PC-3 (cell line): ENCODE measurements at regions not wholly inside any gene's neighbourhood (a gene's known extent, or its start where the extent isn't known, plus 50 kb on each side); places are given as distances from the start of the nearest gene placed in this dataset.

Experiments used
- ATAC-seq: fragments of 200-7000 bp; cut with Tn5 transposase; 2 replicates; pipeline ENCODE4 v1.9.1; 2020; ENCODE audit warnings: mild to moderate bottlenecking, moderate library complexity
- BruUV-seq: library from RNA; stranded (reverse); fragments of 400-500 nt; replicated peaks from 2 replicates; lab custom pipeline; 2021; lab: Mats Ljungman, UMichigan
- CTCF ChIA-PET: fragments of 300-600 bp; sonication (Branson Sonifier 250); formaldehyde crosslinking; loops from one replicate; lab custom pipeline; 2022; ENCODE audit warnings: antibody characterized with exemption; lab: Charles Lee
- POLR2A ChIA-PET: fragments of 300-600 bp; sonication (Branson Sonifier 250); formaldehyde crosslinking; loops from one replicate; lab custom pipeline; 2022; ENCODE audit warnings: antibody characterized with exemption; ENCODE audit not compliant: unreplicated experiment; lab: Charles Lee
- DNase-seq: peaks from one replicate; pipeline ENCODE4 v3.0.0-alpha.2; 2015
- H2AFZ ChIP-seq: fragments of 300-600 bp; sonication (generic); 2 replicates; pipeline ENCODE4 v1.6.0; 2016; ENCODE audit warnings: antibody characterized with exemption, low read length
- H3F3A ChIP-seq: fragments of 300-600 bp; sonication (generic); one replicate; pipeline ENCODE4 v1.6.0; 2017; ENCODE audit warnings: antibody characterized with exemption, low read length, control low read depth, mild to moderate bottlenecking; ENCODE audit not compliant: unreplicated experiment
- H3K27ac ChIP-seq: fragments of 300-600 bp; sonication (generic); 2 replicates; pipeline ENCODE4 v1.5.1; 2016; ENCODE audit warnings: mild to moderate bottlenecking, low read length
- H3K27me3 ChIP-seq: fragments of 300-600 bp; sonication (generic); 2 replicates; pipeline ENCODE4 v1.6.1; 2016; ENCODE audit warnings: low read length, mixed read lengths
- H3K36me3 ChIP-seq: fragments of 300-600 bp; sonication (generic); 2 replicates; pipeline ENCODE4 v1.6.1; 2016; ENCODE audit warnings: low read depth, mixed run types, low read length, mixed read lengths
- H3K4me1 ChIP-seq: fragments of 300-600 bp; sonication (generic); 2 replicates; pipeline ENCODE4 v1.5.1; 2016; ENCODE audit warnings: low read length; ENCODE audit not compliant: insufficient read depth
- H3K4me2 ChIP-seq: fragments of 300-600 bp; sonication (generic); 2 replicates; pipeline ENCODE4 v1.6.0; 2016; ENCODE audit warnings: low read length
- H3K4me3 ChIP-seq: fragments of 300-600 bp; sonication (generic); 2 replicates; pipeline ENCODE4 v1.5.1; 2016; ENCODE audit warnings: mild to moderate bottlenecking, low read length, mixed read lengths
- H3K79me2 ChIP-seq: fragments of 300-600 bp; sonication (generic); 2 replicates; pipeline ENCODE4 v1.6.1; 2017; ENCODE audit warnings: low read length, mixed read lengths
- H3K9ac ChIP-seq: fragments of 300-600 bp; sonication (generic); 2 replicates; pipeline ENCODE4 v1.6.0; 2016; ENCODE audit warnings: mild to moderate bottlenecking, low read length
- H3K9me2 ChIP-seq: fragments of 300-600 bp; sonication (generic); replicated peaks from 2 replicates; pipeline ENCODE4 v1.6.1; 2016; ENCODE audit warnings: mixed run types, low read length, mixed read lengths
- H3K9me3 ChIP-seq: fragments of 300-600 bp; sonication (generic); 2 replicates; pipeline ENCODE4 v1.6.1; 2016; ENCODE audit warnings: low read length, mixed read lengths
- H4K20me1 ChIP-seq: fragments of 300-600 bp; sonication (generic); 2 replicates; pipeline ENCODE4 v1.6.1; 2016; ENCODE audit warnings: low read length, mixed read lengths
- EZH2 ChIP-seq: fragments of 300-600 bp; sonication (generic); IDR thresholded peaks from one replicate; pipeline ENCODE4 v1.6.1; 2017; ENCODE audit warnings: antibody characterized with exemption, mild to moderate bottlenecking, low read length; ENCODE audit not compliant: unreplicated experiment
- EZH2phosphoT487 ChIP-seq: fragments of 300-600 bp; sonication (generic); IDR thresholded peaks from 2 replicates; pipeline ENCODE4 v1.6.1; 2018; ENCODE audit warnings: mild to moderate bottlenecking, antibody characterized with exemption, low read length, borderline replicate concordance
- intact Hi-C: fragments of 100-400 bp; cut with micrococcal nuclease; formaldehyde crosslinking; loops from 2 replicates; pipeline ENCODE4 v1.9.0; 2023
- TF ChIP-seq, protein P1 (sequence below): fragments of 300-600 bp; sonication (generic); conservative IDR thresholded peaks from 2 replicates; pipeline ENCODE4 v1.5.1; 2017; ENCODE audit warnings: antibody characterized with exemption, low read depth, mild to moderate bottlenecking, low read length

DNA sequence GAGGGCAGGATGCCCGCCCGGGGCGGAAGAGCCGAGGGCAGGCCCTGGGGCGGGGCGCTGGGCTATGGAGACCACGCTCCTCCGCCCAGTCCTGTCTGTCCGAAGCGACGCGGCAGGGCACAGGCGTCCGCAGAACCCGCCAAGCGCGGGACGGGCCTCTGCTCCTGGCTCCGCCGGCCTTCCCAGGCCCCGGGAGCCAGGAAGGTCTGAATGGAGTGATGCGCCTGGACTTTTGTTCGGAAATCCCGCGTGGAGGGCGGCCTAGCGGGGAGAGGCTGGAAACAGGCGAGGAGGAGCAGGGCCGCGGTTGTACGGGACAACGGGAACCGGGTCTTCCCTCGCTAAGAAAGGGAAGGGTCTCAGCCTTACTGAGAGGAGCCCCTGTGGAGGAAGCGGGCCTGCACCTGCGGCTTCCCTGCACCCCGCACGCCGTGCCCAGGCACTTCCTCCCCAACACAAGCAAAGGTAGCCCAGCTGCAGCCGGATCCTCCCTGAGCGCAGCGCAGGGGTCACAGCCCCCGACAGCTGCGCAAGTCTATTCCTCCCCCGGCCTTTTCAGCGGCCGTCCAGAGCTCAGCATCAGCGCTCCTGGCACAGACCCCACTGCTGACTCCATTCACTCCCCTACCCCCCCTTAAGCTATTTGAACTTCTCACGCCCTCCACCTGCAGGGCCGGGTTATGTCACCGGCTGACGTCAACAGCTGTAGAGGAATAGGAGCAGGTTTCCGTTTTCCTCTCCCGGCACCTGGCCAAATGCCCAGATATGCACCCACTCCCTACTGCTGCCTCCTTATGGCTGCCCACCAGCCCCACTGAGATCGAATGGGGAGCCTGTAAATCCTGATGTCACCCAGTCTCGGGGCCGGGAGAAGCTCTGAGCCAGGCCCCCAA lies 143.2 kb upstream of the RET start:
- DNase-seq (no peak), ATAC-seq (no peak)
- Histone ChIP-seq H3K4me3 (no peak overlapping the region), H3K79me2 (no peaks in the 10 kb centered on the region), H3K27me3 (peaks cover 41% of the 10 kb centered on the region), H3K9ac (no peak overlapping the region), H3K4me2 (no peak overlapping the region), H3K9me3 (no peaks in the 10 kb centered on the region), H3K4me1 (no peaks in the 10 kb centered on the region), H3K9me2 (no peaks in the 10 kb centered on the region), H3K27ac (no peak overlapping the region), H3K36me3 (no peaks in the 10 kb centered on the region), H3F3A (no peaks in the 10 kb centered on the region), H4K20me1 (no peaks in the 10 kb centered on the region), H2AFZ (no peak overlapping the region)
- ChIA-PET CTCF (no interaction called here), POLR2A (no interaction called here)
- intact Hi-C loops = no loop called here
- TF ChIP-seq EZH2phosphoT487 (no peak), EZH2 (no peak)
- TF ChIP-seq, protein P1, sequence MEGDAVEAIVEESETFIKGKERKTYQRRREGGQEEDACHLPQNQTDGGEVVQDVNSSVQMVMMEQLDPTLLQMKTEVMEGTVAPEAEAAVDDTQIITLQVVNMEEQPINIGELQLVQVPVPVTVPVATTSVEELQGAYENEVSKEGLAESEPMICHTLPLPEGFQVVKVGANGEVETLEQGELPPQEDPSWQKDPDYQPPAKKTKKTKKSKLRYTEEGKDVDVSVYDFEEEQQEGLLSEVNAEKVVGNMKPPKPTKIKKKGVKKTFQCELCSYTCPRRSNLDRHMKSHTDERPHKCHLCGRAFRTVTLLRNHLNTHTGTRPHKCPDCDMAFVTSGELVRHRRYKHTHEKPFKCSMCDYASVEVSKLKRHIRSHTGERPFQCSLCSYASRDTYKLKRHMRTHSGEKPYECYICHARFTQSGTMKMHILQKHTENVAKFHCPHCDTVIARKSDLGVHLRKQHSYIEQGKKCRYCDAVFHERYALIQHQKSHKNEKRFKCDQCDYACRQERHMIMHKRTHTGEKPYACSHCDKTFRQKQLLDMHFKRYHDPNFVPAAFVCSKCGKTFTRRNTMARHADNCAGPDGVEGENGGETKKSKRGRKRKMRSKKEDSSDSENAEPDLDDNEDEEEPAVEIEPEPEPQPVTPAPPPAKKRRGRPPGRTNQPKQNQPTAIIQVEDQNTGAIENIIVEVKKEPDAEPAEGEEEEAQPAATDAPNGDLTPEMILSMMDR = no peak
- BruUV-seq = no TSS peak

DNA sequence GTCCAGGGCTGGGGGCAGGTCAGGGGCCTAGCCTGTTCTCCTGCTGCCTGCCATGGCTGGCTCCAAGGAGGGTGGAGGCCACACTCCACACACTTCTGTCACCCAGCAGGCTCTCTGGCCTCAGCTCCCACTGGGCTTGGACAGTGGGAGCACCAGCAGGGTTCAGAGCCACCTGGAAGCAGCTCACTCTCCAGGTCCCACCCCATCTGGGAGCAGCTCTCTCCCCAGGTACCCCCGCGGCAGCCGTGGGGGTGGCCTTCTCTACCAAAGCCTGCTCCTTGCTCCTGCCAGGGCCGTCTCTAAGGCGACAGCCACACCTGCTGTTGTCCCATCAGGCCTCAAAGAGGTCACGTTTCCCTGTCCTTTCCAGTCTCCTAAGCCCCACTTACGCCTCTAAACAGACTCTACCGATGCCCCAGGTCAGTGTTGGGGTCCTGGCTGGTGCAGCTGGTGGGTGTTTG lies 142.5 kb upstream of the RET start:
- BruUV-seq = no TSS peak
- Histone ChIP-seq H3K27me3 (peaks cover 39% of the 10 kb centered on the region), H3F3A (no peaks in the 10 kb centered on the region), H4K20me1 (no peaks in the 10 kb centered on the region), H3K27ac (no peak overlapping the region), H3K9me2 (no peaks in the 10 kb centered on the region), H2AFZ (no peak overlapping the region), H3K9me3 (no peaks in the 10 kb centered on the region), H3K4me3 (no peak overlapping the region), H3K9ac (no peak overlapping the region), H3K4me2 (no peak overlapping the region), H3K79me2 (no peaks in the 10 kb centered on the region), H3K4me1 (no peaks in the 10 kb centered on the region), H3K36me3 (no peaks in the 10 kb centered on the region)
- ATAC-seq = no peak
- intact Hi-C loops = no loop called here
- DNase-seq = no peak
- TF ChIP-seq, protein P1 = no peak
- TF ChIP-seq EZH2 = no peak
- TF ChIP-seq EZH2phosphoT487 = no peak
- POLR2A ChIA-PET = no interaction called here
- CTCF ChIA-PET = no interaction called here

DNA sequence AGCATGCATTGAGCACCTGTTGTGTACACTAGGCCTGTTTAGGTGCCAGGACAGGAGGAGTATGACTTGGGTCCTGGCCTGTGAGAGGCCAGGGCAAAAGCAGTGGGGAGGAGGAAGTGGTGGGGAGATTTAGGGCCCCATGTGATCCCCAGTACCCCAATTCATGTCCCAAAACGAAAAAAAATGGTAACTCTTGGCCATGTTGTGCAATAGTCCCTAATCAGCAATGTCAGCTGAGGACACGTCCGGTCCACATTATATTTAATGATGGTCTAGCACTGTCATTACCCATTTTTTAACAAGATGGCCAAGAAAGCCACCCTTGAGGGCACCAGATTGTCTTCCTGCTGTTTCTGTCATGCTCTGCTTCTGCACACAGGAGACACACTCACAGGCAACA lies 142.0 kb upstream of the RET start:
- ATAC-seq = no peak

More for the DNA sequence above, 142.0 kb upstream of the RET start:
- CTCF ChIA-PET = no interaction called here
- no TSS peak for BruUV-seq
- Histone ChIP-seq H3K27ac (no peak overlapping the region), H3K79me2 (no peaks in the 10 kb centered on the region), H3K9ac (no peak overlapping the region), H3K27me3 (peaks cover 39% of the 10 kb centered on the region), H3K36me3 (no peaks in the 10 kb centered on the region), H3K9me2 (no peaks in the 10 kb centered on the region), H4K20me1 (no peaks in the 10 kb centered on the region), H2AFZ (no peak overlapping the region), H3K4me1 (no peaks in the 10 kb centered on the region), H3K4me2 (no peak overlapping the region), H3F3A (no peaks in the 10 kb centered on the region), H3K9me3 (no peaks in the 10 kb centered on the region), H3K4me3 (no peak overlapping the region)
- intact Hi-C loops = no loop called here
- TF ChIP-seq EZH2 (no peak), EZH2phosphoT487 (no peak)
- TF ChIP-seq, protein P1 = no peak
- POLR2A ChIA-PET = no interaction called here
- no peak for DNase-seq
